GM23338 (cell line): ENCODE measurements at regions not wholly inside any gene's neighbourhood (a gene's known extent, or its start where the extent isn't known, plus 50 kb on each side); places are given as distances from the start of the nearest gene placed in this dataset.

Experiments used
- ATAC-seq: fragments of 200-7000 bp; cut with Tn5 transposase; 3 replicates; pipeline ENCODE4 v1.9.1; 2020
- DNase-seq: peaks from one replicate; pipeline ENCODE4 v3.0.0-alpha.2; 2015; ENCODE audit warnings: low spot score
- H2AFZ ChIP-seq: fragments of 200-600 bp; sonication (generic); 2 replicates; pipeline ENCODE4 v1.8.0; 2016; ENCODE audit warnings: antibody characterized with exemption, mild to moderate bottlenecking, moderate library complexity
- H3F3A ChIP-seq: fragments of 200-600 bp; sonication (generic); replicated peaks from 2 replicates; pipeline ENCODE4 v1.8.0; 2017; ENCODE audit warnings: antibody characterized with exemption, mixed run types, low read depth
- H3K27ac ChIP-seq: fragments of 200-600 bp; sonication (generic); 2 replicates; pipeline ENCODE4 v1.6.1; 2016; ENCODE audit warnings: low read depth
- H3K27me3 ChIP-seq: fragments of 200-600 bp; sonication (generic); 2 replicates; pipeline ENCODE4 v1.8.0; 2016; ENCODE audit warnings: mild to moderate bottlenecking, mixed run types, moderate library complexity; ENCODE audit not compliant: insufficient read depth
- H3K36me3 ChIP-seq: fragments of 200-600 bp; sonication (generic); 2 replicates; pipeline ENCODE4 v1.8.0; 2016; ENCODE audit warnings: mild to moderate bottlenecking; ENCODE audit not compliant: insufficient read depth
- H3K4me1 ChIP-seq: fragments of 200-600 bp; sonication (generic); 2 replicates; pipeline ENCODE4 v1.8.0; 2016; ENCODE audit warnings: mild to moderate bottlenecking, moderate library complexity; ENCODE audit not compliant: insufficient read depth
- H3K4me2 ChIP-seq: fragments of 200-600 bp; sonication (generic); 2 replicates; pipeline ENCODE4 v1.7.1; 2017; ENCODE audit warnings: mixed run types
- H3K4me3 ChIP-seq: fragments of 200-600 bp; sonication (generic); 2 replicates; pipeline ENCODE4 v1.6.1; 2016; ENCODE audit warnings: mixed run types
- H3K79me2 ChIP-seq: fragments of 200-600 bp; sonication (generic); replicated peaks from 2 replicates; pipeline ENCODE4 v1.8.0; 2017; ENCODE audit warnings: mild to moderate bottlenecking; ENCODE audit not compliant: insufficient read depth
- H3K9me2 ChIP-seq: fragments of 200-600 bp; sonication (generic); 2 replicates; pipeline ENCODE4 v1.8.0; 2017; ENCODE audit not compliant: insufficient read depth
- H4K20me1 ChIP-seq: fragments of 200-600 bp; sonication (generic); replicated peaks from 2 replicates; pipeline ENCODE4 v1.8.0; 2017; ENCODE audit warnings: mild to moderate bottlenecking; ENCODE audit not compliant: insufficient read depth
- H3K27ac Mint-ChIP-seq: 2 replicates; pipeline ENCODE4 v1.8.0; 2020; ENCODE audit warnings: inconsistent platforms, mild to moderate bottlenecking, moderate library complexity, mixed read lengths
- H3K27me3 Mint-ChIP-seq: 3 replicates; pipeline ENCODE4 v1.8.0; 2022; ENCODE audit warnings: low read depth, mild to moderate bottlenecking, moderate library complexity, mixed read lengths, inconsistent platforms; ENCODE audit not compliant: insufficient read depth, poor library complexity
- H3K36me3 Mint-ChIP-seq: 3 replicates; pipeline ENCODE4 v1.8.0; 2021; ENCODE audit warnings: low read depth, mild to moderate bottlenecking, inconsistent platforms, moderate library complexity, mixed read lengths
- H3K4me1 Mint-ChIP-seq: 3 replicates; pipeline ENCODE4 v1.8.0; 2020; ENCODE audit warnings: mild to moderate bottlenecking, inconsistent platforms, mixed read lengths
- H3K4me3 Mint-ChIP-seq: 3 replicates; pipeline ENCODE4 v1.8.0; 2021; ENCODE audit warnings: moderate library complexity, mild to moderate bottlenecking, inconsistent platforms, mixed read lengths
- H3K9me3 Mint-ChIP-seq: 3 replicates; pipeline ENCODE4 v1.8.0; 2020; ENCODE audit warnings: moderate library complexity, mild to moderate bottlenecking, inconsistent platforms, mixed read lengths
- CREB1 ChIP-seq: fragments of 250-450 bp; sonication (Bioruptor Pico); IDR thresholded peaks from 2 replicates; pipeline ENCODE4 v1.5.0; 2020; ENCODE audit warnings: low read depth, mild to moderate bottlenecking, moderate library complexity
- CTCF ChIP-seq, 2 experiments: fragments of 200-600 bp in 1 of 2; sonication (generic) in 1 of 2; conservative IDR thresholded peaks; 2 replicates each; pipeline versions ENCODE4 v1.5.1 to v1.6.1; 2016 to 2017; ENCODE audit warnings: antibody characterized with exemption in 2 of 2, low read depth in 2 of 2, mild to moderate bottlenecking in 2 of 2, moderate library complexity in 1 of 2
- ETS1 ChIP-seq: IDR thresholded peaks from 2 replicates; pipeline ENCODE4 v1.6.1; 2016; ENCODE audit warnings: antibody characterized with exemption
- EZH2 ChIP-seq: fragments of 200-600 bp; sonication (generic); IDR thresholded peaks from one replicate; pipeline ENCODE4 v1.8.0; 2017; ENCODE audit warnings: antibody characterized with exemption, mild to moderate bottlenecking, low read depth; ENCODE audit not compliant: unreplicated experiment
- EZH2phosphoT487 ChIP-seq: fragments of 200-600 bp; sonication (generic); IDR thresholded peaks from one replicate; pipeline ENCODE4 v1.8.1; 2018; ENCODE audit warnings: antibody characterized with exemption; ENCODE audit not compliant: unreplicated experiment
- JUNB ChIP-seq: IDR thresholded peaks from one replicate; pipeline ENCODE4 v1.6.1; 2016; ENCODE audit warnings: antibody characterized with exemption; ENCODE audit not compliant: unreplicated experiment
- NANOG ChIP-seq: IDR thresholded peaks from 2 replicates; pipeline ENCODE4 v1.6.1; 2016; ENCODE audit warnings: antibody characterized with exemption, borderline replicate concordance
- POLR2AphosphoS5 ChIP-seq: IDR thresholded peaks from 2 replicates; pipeline ENCODE4 v1.6.1; 2016; ENCODE audit warnings: antibody characterized with exemption, low read depth
- REST ChIP-seq: IDR thresholded peaks from one replicate; pipeline ENCODE4 v1.6.1; 2018; ENCODE audit warnings: antibody characterized with exemption; ENCODE audit not compliant: unreplicated experiment
- STAT1 ChIP-seq: IDR thresholded peaks from one replicate; pipeline ENCODE4 v1.6.1; 2016; ENCODE audit warnings: antibody characterized with exemption; ENCODE audit not compliant: unreplicated experiment
- ZNF114 ChIP-seq: fragments of 250-450 bp; sonication (Bioruptor Pico); IDR thresholded peaks from 2 replicates; pipeline ENCODE4 v1.5.0; 2020; ENCODE audit warnings: mild to moderate bottlenecking, moderate library complexity
- ZNF331 ChIP-seq: fragments of 250-450 bp; sonication (Bioruptor Pico); IDR thresholded peaks from 2 replicates; pipeline ENCODE4 v1.5.0; 2020; ENCODE audit warnings: low read depth, mild to moderate bottlenecking, moderate library complexity
- ZNF462 ChIP-seq: fragments of 250-450 bp; sonication (Bioruptor Pico); IDR thresholded peaks from 2 replicates; pipeline ENCODE4 v1.5.0; 2020; ENCODE audit warnings: mild to moderate bottlenecking, moderate library complexity

GRCh38 chr17:14725729-14726128 lies 424.8 kb downstream of the HS3ST3B1 start:
- Histone ChIP-seq H4K20me1 (no peaks in the 10 kb centered on the region), H3F3A (no peaks in the 10 kb centered on the region), H3K27me3 (no peaks in the 10 kb centered on the region), H3K4me2 (no peak overlapping the region), H3K4me3 (no peak overlapping the region), H3K27ac (no peak overlapping the region), H2AFZ (no peak overlapping the region), H3K4me1 (peaks cover 10% of the 10 kb centered on the region; the same call in 1 of the 2 replicates), H3K36me3 (no peaks in the 10 kb centered on the region; the same call in 1 of the 2 replicates), H3K79me2 (no peaks in the 10 kb centered on the region), H3K9me2 (no peaks in the 10 kb centered on the region)
- ATAC-seq (no peak), DNase-seq (no peak)
- Mint-ChIP-seq H3K4me3 (no peak overlapping the region), H3K27ac (no peak overlapping the region), H3K27me3 (no peaks in the 10 kb centered on the region), H3K4me1 (peaks cover 5% of the 10 kb centered on the region), H3K36me3 (peaks cover 3% of the 10 kb centered on the region; the same call in 1 of the 3 replicates), H3K9me3 (peaks cover 17% of the 10 kb centered on the region)
- TF ChIP-seq CTCF (conservative IDR thresholded peaks at IDR 0.05; ENCODE audit: low read depth in 2 of 2) (no peak), ZNF331 (CRISPR knock-in tag) (no peak), ZNF114 (CRISPR knock-in tag) (no peak), ZNF462 (CRISPR knock-in tag) (no peak), POLR2AphosphoS5 (no peak), EZH2phosphoT487 (no peak), NANOG (no peak), STAT1 (no peak), REST (no peak), EZH2 (no peak), JUNB (no peak), ETS1 (no peak), CREB1 (CRISPR knock-in tag) (no peak)
